NCI-H146 treated with DMSO at 0.1 percent for 48 hours (cell line): ENCODE measurements at regions not wholly inside any gene's neighbourhood (a gene's known extent, or its start where the extent isn't known, plus 50 kb on each side); places are given as distances from the start of the nearest gene placed in this dataset.
A peak's percentile ranks its signal among the peaks of the same experiment; 100 is the strongest.
"Not testable (repeated sequence)": the region's sequence is repeated elsewhere in the genome, so short reads cannot be mapped to it uniquely, and the experiment has no call there.

Experiments used
- DNase-seq: peaks from one replicate; lab custom pipeline; 2025; ENCODE audit not compliant: unreplicated experiment; lab: John Stamatoyannopoulos, UW

DNA sequence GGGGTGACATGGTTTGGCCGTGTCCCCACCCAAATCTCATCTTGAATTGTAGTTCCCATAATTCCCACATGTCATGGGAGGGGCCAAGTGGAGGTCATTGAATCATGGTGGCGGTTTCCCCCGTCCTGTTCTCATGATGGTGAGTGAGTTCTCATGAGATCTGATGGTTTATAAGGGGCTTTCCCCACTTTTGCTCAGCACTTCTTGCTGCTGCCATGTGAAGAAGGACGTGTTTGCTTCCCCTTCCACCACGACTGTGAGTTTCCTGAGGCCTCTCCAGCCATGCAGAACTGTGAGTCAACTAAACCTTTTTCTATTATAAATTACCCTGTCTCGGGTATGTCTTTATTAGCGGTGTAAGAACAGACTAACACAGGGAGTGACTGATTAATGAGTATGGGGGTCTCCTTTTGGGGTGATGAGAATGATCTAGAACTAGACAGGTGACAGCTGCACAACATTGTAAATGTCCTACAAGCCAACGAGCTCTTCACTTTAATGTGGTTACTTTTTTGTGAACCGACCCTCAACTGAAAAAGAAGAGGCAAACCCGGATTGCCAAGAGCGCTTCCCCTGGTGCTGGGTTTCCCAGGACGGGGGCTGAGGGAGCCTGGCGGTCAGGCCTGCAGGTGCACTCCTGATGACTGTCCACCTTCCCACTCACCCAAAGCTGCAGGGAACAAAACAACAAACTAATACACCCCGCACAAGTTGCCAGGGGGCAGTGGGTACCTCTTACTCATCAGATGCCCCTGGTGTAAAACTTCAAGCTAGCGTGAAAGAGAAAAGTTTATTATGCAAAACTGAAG is 90.1 kb downstream of the NCOR2 start:
- no peak for DNase-seq

DNA sequence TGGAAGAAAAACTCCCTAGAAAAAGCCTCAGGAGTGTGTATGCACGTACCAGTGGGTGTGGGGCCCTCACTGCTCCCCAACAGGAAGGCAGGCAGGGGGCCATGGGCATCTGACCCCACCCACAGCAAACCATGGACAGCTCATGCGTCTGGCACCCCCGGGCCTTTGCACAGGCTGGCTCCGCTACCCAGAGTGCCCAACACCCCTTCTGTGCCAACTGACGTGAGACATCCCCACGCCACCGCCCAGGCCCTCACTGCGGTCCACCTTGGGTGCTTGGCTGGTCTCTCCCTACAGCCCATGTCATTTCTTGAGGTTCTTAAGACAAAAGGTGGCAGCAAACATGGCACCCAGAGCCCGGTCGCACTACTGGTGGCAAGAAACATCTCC is 91.4 kb downstream of the NCOR2 start:
- DNase-seq = no peak

DNA sequence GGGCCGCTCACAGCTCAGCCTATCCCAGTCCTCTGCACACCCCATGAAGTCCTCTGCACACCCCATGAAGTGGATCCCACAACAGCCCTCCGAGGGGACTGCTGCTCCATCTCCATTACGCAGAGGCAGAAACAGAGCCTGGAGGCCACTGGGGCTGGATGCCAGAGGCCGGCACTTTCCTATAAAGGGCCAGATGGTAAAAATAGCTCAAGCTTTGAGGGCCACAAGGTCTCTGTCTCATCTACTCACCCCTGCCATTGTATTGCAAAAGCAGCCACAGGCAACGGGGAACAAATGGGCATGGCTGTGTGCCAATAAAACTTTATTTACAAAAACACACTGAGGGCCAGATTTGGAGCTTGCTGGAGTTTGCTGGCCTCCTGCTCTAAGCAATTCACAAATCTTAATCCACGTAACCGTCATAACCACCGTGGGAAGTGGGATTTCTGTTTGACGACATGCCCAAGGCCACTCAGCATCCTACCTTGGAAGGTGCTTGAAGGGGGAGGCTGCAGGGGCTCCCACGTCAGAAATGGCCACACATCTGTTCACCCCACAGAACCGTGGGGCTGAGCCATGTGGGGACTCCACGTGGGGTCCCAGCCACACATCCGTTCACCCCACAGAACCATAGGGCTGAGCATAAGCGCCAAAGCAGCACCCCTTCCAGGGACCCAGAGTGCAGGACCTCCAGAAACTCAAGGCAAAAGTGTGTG is 92.0 kb downstream of the NCOR2 start:
- DNase-seq = no peak

- DNase-seq = no peak
Observed at GRCh38 chr12:124474709-124475108, 92.7 kb downstream of the NCOR2 start.

- no peak for DNase-seq
Observed at GRCh38 chr12:124472690-124473279, 94.6 kb downstream of the NCOR2 start.

DNA sequence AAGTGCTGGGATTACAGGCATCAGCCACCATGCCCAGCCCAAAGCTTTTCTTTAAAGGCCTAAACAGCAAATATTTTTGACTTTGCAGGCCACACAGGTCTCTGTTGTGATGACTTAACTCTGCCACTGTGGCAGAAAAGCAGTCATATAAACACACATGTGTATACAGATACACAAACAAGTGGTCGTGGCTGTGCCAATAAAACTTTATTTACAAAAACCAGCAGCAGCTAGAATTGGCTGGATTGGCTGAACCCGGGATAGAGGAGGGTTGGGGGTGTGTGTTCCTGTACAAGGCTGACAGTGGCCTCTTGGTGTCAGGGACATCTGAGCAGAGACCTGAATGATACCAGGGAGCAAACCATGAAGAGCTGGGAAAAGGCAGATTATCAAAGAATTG is 95.6 kb downstream of the NCOR2 start:
- DNase-seq = no peak

DNA sequence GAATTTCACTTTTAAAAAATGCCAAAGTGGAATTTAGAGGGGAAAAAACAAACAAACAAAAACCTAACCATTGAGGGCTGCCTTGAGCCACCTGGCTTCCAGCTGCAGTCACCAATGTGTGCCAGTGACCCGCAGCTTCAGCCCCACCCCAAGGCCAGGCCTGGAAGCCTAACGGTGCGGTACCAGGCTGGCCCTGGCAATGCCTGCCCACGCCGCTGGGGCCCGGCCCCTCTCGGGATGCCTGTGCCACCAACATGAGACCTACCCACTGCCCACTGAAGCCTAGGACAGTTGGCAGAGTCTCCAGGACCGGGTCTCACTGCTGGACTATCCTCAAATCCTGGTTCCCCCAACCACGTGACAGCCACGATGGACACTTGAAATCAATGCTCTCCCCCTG is 96.6 kb downstream of the NCOR2 start:
- DNase-seq = no peak

GRCh38 chr12:124470139-124470538 is 97.3 kb downstream of the NCOR2 start:
- no peak for DNase-seq

- DNase-seq = no peak
Observed at GRCh38 chr12:124469193-124469888, 98.1 kb downstream of the NCOR2 start.

DNA sequence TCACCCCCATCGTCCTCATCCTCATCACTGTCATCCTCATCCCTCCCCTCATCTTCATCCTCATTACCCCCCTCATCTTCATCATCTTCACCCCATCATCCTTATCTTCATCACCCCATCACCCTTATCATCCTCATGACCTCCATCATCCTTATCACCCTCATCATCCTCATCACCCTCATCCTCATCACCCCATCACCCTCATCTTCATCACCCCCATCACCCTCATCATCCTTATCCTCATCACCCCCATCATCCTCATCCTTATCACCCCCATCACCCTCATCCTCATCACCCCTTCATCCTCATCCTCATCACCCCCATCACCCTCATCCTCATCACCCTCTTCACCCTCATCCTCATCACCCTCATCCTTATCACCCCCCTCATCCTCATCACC is 99.9 kb downstream of the NCOR2 start:
- not testable (repeated sequence) for DNase-seq

DNA sequence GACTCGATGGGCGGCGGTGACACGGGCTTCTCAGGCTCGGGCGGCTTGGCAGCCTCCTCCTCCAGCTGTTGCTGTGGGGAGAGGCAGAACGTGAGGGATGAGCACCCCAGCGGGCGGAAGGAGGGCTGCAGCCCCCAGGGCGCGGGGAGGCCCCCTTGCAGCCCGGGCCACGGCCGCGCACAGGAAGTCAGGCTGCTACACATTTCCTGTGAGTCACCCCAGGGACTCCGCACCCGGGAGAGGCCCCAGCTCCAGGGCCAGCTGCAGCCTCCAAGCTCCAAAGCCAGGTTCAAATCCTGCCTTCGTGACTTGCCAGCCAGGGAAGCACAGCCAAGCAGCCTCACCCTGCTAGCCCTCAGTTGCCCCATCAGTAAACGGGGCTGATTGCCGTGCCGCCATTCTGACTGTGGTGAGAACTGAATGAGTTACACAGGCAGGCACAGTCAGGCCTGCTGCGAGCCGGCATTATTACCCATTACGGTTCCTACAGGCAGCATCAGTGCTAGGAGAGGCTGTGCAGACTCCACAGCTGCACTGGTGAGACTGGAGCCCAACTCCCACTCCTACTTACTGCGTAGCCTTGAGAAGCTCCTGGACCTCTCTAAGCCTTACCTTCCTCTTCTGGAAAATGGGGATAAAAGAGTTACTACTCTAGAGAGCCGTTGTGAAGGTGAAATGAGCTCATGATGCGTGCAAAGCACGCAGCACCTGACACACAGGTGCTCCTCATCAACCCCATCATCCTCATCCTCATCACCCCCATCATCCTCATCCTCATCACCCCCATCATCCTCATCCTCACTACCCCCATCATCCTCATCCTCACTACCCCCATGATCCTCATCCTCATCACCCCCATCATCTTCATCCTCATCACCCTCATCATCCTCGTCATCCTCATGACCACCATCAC is 100.9 kb downstream of the NCOR2 start:
- DNase-seq = no peak

GRCh38 chr12:124465473-124465872 is 101.9 kb downstream of the NCOR2 start:
- DNase-seq = no peak

DNA sequence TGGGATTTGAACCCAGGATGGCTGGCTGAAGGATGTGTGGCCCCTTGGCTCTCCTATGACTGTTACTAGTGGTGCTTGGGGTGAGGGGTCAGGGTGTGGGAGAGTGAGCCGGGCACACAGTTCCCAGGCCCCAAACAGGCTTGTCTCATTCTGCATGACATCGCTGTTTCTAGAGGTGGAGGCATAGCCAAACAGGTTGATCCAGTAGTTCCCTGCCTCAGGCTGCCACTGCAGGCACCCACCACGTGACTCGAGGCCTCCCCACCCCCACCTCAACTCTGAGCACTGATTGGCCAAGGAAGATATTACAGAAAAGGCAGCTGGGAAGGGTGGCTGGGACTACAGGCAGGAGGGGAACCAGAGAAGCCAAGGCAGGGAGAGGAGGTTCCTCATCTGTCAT is 102.6 kb downstream of the NCOR2 start:
- no peak for DNase-seq

DNA sequence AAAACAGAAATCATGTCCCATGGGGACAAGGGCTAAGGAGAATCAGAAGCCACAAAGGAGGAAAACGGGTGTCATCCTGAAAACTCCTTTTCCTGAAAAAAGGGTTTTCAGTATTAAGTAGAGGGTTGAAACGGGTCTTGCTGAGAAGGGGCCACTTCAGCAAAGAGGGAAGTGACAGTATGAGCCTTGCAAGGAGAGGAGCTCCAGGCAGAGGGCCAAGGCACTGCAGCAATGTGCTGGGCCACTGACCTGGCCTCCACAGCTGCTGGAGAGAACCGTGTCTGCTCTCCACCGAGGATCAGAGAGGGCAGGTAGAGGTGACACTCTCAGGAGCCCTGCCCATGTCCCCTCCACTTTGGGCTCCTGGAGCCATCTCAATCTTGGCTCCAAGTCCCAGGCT is 103.3 kb downstream of the NCOR2 start:
- DNase-seq = no peak

DNA sequence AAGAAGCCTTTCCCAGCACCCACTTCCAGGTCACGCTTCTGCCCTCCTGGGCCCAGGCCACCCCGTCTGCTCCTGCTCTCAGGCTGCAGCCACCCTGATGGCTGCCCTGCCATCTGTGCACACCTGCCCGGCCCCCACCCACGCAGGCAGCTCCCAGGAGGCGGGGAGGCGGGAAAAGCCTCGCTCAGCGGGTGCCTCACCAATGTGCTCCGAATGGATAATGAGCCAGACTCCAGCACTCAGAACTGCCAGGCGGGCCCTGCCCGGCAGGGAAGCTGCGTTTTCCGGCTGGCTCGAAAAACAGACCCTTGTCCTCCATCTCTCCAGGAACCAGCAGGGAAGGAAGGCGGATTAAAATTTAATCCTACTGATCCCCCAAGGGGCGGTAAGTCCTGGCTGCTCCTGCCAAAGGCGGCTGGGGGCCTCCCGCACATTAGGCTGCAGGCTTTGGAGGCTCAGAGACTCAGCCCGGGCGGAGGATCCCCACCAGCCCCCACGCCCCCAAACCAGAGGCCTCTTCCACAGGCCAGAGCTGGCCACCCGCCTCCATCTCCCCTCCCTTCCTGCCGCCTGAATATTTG is 104.0 kb downstream of the NCOR2 start:
- DNase-seq = peak; percentile 89

DNA sequence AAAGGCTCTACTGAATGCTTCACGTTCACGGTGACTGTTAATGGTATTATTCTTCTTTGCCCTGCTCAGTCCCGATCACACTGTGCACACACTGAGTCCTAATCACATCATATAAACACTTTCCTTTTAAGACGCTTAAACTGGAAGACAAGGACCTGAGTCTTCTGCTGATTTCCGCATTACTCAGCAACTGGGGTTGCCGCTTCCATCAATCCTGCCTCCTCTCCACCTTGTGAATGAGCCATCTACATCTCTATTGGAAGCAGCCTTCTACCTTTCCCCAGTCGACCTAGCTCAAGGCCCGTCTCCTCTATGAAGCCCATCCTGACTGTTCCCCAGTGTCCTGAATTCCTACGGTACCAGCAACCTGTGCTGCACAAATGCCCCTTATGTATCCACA is 104.7 kb downstream of the NCOR2 start:
- DNase-seq = no peak

DNA sequence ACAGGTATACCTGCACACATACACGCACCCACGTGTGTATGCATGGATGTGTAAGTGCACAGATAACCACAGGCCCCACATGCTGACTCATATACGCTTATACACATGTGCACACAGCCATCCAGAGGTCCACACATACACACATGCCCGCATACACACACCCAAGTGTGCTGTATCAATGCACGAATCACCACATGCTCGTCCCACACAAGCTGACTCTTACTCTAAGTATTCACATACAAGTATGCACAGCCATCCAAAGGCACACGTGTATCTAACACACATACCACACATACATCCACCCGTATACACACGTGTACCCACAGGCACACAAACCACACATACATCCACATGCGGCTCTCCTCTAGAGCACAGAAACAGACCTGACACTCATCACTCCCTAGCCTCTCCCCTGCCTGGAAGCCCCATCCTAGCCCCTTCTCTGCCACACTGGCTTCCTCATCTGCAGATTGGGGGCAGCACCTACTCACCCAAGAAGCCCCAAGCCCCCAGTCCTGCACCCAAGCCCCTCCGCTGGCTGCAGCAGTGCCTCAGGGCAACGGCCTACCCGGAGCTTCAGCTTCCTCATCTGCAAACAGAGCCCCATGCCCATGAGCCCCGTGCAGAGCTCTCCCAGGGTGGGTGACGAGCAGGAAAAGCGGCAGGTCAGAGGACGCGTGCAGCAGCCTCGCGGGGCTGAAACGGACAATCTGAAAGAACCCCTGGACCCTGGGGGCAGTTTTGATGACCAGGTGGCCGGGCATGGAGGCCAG is 105.4 kb downstream of the NCOR2 start:
- no peak for DNase-seq

GRCh38 chr12:124461241-124461673 is 106.2 kb downstream of the NCOR2 start:
- no peak for DNase-seq

DNA sequence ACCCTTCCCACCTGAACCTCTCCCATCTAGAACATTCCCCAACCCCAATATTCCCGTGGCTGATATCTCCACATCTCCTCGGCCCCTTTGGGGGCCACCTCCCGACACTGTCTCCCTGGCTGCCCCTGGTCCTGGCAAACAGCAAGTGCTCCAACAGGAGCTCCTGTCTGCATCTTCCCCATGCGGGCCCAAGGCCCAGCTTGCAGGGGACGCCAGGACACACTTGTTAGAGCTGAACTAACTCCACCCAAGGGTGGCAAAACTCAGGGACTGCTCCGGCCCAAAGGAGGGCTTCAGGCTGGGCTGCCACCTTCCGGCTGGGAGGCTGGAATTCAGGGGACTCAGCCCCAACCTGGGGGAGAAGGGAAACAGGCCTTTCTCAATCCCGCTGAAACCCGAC is 106.6 kb downstream of the NCOR2 start:
- no peak for DNase-seq
